NCI-H82 (cell line): ENCODE measurements at regions not wholly inside any gene's neighbourhood (a gene's known extent, or its start where the extent isn't known, plus 50 kb on each side); places are given as distances from the start of the nearest gene placed in this dataset.

ENCODE experiments used
- DNase-seq: peaks from one replicate; lab custom pipeline; 2025; lab: John Stamatoyannopoulos, UW

DNA sequence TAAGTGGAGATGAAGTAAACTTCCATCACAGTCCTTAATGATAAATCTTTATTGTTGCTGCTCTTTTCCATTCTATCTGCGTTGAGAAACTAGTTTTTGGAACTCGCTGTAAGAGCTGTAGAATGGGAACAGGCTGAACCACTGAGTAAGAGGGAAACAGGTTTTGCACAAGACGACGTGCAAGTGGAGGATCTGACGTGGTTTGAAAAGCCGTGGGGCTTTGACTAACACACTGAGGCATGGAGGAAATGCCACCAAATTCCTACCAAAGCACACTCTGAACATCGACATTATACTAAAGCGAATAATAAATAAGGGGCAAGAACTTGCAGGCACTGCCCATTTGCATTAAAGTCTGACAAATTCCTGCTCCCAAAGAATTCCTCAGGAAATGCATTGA, 160.6 kb downstream of the KLF6 start:
- DNase-seq = no peak

GRCh38 chr10:3623746-3624145, 161.3 kb downstream of the KLF6 start:
- DNase-seq = no peak

DNA sequence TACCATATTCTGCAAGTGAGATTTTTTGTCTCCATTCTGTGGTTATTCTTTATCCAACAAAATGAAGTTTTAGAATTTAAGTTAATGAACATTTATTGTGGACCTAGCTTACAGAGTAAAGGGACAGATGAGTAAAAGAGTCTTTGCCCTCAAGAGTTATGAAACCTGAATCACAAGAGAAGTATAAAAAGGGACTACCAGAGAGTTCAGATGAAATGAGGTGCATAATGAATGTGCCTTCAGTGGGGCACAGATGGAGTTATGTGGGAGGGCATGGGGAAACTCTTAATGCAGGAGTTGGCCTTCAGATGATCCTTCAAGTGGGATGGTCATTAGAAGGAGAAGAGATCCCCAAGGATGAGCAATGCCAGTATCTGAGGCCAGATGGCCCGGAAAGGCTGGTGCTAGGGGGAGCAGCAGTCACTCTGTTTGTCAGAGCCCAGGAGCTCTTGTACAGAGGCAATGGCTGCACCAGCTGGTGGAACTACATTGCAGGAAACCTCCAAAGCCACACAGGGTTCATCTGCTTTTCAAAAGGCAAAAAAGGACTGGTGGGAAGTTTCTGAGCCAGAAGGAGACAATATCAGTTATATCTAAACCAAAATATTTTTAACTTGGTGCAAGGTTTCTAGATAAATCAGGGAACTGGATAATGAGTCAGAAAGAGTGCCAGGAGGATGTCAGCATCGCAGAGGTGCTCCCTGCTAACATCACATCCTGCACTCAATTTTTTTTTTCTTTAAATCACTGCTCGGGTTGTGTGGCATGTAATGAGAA, 162.0 kb downstream of the KLF6 start:
- DNase-seq = peak; percentile 1

GRCh38 chr10:3622427-3622826, 162.6 kb downstream of the KLF6 start:
- DNase-seq = no peak

DNA sequence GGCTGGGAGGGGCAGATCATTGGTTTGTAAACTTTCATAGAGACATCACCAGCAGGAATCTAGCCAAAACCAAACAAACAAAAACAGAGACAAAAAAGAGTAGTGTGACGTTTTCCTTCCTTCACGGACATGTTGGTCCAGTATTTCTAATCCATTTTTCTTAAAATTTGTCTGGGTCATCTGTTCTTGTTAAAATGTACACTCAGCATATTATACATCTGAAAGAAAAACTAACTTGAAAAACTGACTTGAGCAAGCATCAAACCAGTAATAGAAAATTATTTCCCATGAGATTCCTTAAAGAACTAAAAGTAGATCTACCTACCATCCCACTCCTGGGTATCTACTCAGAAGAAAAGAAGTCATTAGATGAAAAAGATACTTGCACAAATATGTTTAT, 164.2 kb downstream of the KLF6 start:
- no peak for DNase-seq

- no peak for DNase-seq
Observed at GRCh38 chr10:3619241-3619640, 165.8 kb downstream of the KLF6 start.

- no peak for DNase-seq
Observed at GRCh38 chr10:3616880-3617279, 168.1 kb downstream of the KLF6 start.

DNA sequence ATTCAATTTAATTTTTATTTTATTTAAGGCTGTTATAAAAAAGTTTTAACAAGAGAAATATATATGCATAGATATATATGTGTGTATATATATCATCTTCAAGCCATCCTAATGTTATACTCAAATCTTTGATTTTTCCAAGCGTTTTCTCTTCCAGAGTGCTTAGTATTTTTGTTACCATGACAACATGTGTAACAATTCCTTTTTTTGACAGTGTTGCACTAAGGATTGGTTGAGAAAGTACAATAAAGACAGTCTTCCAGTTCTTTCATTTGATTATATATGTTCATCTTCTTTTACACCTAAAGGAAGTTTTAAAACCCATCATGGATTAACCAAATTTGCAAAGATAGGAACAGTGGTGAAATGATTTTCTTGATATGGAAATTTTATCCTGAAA, 171.7 kb downstream of the KLF6 start:
- DNase-seq = no peak

DNA sequence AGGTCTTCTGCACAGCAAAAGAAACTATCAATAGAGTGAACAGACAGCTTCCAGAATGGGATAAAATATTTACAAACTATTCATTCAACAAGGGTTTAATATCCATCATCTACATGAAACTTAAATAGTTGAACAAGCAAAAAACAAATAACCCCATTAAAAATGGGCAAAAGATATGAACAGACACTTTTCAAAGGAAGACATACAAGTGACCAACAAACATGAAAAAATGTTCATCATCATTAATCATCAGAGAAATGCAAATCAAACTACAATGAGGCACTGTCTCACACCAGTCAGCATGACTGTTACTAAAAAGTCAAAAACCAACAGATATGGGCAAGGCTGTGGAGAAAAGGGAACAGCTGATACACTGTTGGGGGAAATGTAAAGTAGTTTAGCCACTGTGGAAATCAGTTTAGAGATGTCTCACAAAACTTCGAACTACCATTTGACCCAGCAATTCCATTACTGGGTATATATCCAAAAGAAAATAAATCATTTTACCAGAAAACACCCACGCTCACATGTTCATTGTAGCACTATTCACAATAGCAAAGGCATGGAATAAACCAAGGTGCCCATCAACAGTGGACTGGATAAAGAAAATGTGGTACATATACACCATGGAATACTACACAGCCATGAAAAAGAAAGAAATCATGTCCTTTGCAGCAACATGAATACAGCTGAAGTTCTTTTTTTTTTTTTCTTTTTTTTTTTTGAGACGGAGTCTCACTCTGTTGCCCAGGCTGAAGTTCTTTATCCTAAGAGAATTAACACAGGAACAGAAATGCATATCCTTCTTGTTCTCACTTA, 172.6 kb downstream of the KLF6 start:
- no peak for DNase-seq

- DNase-seq = no peak
Observed at GRCh38 chr10:3606309-3606708, 178.7 kb downstream of the KLF6 start.

DNA sequence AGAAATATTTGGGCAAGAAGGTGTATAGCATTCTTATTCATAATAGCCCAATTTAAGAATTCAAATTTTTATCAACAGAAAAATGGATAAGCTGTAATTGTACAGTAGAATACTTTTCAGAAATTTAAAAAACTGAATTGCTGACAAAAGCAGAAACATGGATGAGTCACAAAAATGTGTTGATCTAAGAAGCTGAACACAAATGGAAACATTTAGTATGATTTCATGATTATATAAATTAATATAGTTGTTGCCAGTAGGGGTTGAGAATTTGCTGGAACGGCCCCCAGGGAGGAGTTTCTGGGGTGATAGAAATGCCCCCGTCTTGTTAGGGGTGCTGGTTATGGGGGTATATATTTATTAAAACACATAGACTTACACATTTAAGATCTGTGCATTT, 179.1 kb downstream of the KLF6 start:
- no peak for DNase-seq

DNA sequence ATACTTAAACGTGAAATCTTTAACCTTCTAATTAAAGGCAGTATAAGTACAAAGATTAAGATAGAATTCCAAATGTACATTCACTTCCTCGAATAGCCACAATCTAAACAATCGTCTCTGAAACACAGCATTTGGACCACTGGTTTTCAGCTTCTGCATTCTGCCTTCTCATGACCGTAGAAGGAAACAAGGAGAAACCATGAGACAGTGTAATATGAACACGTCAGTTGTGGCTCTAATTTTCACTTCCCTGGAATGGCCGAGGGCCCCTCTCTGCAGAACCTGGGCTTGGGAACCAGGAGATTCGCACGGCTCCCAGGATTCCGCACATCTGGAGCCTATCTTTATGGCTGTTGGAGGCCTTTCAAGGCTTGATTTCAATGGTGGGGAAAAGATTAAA, 189.3 kb downstream of the KLF6 start:
- DNase-seq = no peak

GRCh38 chr10:3593611-3594010, 191.4 kb downstream of the KLF6 start:
- no peak for DNase-seq

DNA sequence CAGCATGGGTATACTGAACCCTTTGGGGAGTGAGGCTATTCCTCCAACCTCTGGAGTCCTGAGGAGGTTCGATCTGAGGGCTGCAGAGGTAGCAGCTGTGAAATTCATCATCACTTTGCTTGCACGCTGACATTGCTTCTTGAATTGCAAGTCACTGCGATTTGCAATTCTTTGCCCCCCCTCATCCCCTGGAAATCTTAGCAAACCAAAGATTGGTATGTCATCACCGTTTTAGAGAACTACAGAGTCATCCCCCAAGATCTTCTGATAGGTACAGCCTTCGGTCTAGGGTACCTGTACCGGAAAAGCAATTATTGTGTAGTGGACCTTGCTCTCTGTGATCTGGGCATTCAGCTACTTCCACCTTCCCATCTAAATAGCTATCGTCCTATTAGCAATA, 192.6 kb downstream of the KLF6 start:
- no peak for DNase-seq

- DNase-seq = peak; percentile 2
Observed at GRCh38 chr10:3588816-3589215, 196.2 kb downstream of the KLF6 start.

DNA sequence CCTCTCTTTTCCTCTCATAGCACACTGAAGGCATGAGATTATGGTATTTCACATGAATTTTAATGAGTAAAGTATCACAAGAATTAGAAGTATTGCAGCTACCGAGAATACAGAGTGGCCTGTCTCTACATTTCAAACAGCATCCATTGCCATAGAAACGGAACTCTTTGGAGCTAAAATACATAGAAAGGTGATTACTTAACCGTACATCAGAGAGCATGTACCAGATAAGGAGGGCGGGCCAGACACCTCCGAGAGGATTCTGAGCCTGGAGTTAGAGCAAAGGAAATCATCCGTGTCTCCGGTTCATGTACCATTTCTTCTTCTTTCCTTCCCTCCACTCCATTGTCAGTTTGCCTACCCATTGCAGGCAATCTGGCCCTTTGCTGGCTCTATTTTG, 196.7 kb downstream of the KLF6 start:
- DNase-seq = no peak

GRCh38 chr10:3584926-3585784, 199.9 kb downstream of the KLF6 start:
- DNase-seq = no peak

GRCh38 chr10:3580565-3580964, 204.4 kb downstream of the KLF6 start:
- no peak for DNase-seq

DNA sequence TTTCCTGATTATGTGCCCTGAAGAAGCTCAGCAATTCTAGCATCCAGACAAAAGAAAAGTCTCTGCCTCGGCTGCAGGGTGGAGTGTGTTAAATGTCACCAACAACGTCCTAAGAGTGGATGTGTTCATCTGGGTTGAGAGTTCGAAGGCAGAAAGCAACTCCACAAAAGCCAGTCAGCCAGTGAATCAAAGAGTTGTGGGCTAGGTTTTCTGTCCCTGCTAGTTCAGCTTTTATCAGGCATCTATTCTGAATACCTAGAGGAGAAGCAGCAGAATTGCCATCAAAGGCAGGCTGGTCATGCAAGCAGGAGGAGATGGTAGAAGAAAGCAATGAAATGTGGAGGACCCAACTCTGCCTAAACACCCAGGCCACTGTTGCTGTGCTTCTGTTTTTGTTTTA, 205.2 kb downstream of the KLF6 start:
- DNase-seq = no peak

GRCh38 chr10:3578682-3579081, 206.3 kb downstream of the KLF6 start:
- no peak for DNase-seq

- no peak for DNase-seq
Observed at GRCh38 chr10:3578159-3578558, 206.8 kb downstream of the KLF6 start.

DNA sequence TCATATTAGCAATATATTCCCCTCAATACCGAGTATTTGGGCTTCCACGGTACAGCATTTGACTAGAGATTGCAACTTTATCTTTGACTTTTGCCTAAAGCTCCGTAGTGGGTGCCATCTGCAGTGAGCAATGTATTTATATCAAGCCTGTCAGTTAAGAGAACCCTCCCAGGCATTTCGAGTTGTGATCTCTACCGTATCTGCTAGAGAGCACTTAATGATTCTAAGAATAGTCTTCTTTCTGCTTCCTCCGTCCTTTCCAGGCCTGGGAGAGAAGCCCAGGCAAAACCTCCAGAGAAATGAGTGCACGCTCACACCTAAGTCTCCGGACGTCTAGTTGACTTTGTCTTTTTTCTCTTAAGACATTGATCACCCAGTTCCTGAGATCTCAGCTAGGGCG, 210.6 kb downstream of the KLF6 start:
- no peak for DNase-seq

- DNase-seq = no peak
Observed at GRCh38 chr10:3573498-3573897, 211.5 kb downstream of the KLF6 start.
